ENCODE measurements at regions not wholly inside any gene's neighbourhood (a gene's known extent, or its start where the extent isn't known, plus 50 kb on each side); places are given as distances from the start of the nearest gene placed in this dataset.

DNA sequence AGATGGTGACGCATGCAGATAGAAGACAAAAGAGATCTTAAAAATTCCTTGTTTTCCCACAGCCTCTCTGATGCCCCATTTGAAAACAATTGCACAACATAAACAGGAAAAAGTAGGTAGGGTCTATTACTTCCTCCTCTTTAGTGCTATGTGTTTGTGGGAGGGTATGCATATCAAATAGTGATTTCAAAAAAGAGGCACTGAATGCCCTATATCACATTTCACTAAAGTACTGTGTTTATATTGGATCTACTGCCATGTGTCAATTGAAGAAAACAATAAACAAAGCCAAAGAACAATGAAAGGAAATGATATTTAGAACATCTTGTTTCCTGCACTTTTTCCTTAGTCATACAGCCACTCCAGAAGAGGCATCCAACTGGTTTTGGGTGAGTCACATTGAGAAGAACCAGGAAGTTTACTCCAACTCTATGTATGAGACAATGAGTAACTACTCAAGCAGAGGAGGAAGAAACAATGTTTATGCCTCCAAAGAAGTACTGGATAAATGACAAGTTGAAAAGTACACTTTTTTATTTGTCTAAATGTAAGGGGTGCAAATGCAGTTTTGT, 583.6 kb downstream of the FBXO15 start:
- TF ChIP-seq, protein P1, sequence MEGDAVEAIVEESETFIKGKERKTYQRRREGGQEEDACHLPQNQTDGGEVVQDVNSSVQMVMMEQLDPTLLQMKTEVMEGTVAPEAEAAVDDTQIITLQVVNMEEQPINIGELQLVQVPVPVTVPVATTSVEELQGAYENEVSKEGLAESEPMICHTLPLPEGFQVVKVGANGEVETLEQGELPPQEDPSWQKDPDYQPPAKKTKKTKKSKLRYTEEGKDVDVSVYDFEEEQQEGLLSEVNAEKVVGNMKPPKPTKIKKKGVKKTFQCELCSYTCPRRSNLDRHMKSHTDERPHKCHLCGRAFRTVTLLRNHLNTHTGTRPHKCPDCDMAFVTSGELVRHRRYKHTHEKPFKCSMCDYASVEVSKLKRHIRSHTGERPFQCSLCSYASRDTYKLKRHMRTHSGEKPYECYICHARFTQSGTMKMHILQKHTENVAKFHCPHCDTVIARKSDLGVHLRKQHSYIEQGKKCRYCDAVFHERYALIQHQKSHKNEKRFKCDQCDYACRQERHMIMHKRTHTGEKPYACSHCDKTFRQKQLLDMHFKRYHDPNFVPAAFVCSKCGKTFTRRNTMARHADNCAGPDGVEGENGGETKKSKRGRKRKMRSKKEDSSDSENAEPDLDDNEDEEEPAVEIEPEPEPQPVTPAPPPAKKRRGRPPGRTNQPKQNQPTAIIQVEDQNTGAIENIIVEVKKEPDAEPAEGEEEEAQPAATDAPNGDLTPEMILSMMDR (IDR thresholded peaks at IDR 0.05), result no peak
- no peak for TF ChIP-seq POLR2A (IDR thresholded peaks at IDR 0.05; ENCODE audit: low read depth)
